GM12864 (cell line): ENCODE measurements at regions not wholly inside any gene's neighbourhood (a gene's known extent, or its start where the extent isn't known, plus 50 kb on each side); places are given as distances from the start of the nearest gene placed in this dataset.
A peak's percentile ranks its signal among the peaks of the same experiment; 100 is the strongest.
"Not testable (repeated sequence)": the region's sequence is repeated elsewhere in the genome, so short reads cannot be mapped to it uniquely, and the experiment has no call there.

ENCODE experiments used
- DNase-seq: peaks from one replicate; pipeline ENCODE4 v3.0.0-alpha.2; 2011; ENCODE audit warnings: low read depth
- H3K4me3 ChIP-seq: 2 replicates; pipeline ENCODE4 v1.5.1; 2011; ENCODE audit warnings: mild to moderate bottlenecking, low read depth, low read length, control low read depth
- TF ChIP-seq, protein P1 (sequence below): IDR thresholded peaks from 2 replicates; pipeline ENCODE4 v1.5.1; 2011; ENCODE audit warnings: low read depth, mild to moderate bottlenecking, moderate library complexity, low read length, control low read depth, inconsistent platforms; ENCODE audit errors: missing control alignments

DNA sequence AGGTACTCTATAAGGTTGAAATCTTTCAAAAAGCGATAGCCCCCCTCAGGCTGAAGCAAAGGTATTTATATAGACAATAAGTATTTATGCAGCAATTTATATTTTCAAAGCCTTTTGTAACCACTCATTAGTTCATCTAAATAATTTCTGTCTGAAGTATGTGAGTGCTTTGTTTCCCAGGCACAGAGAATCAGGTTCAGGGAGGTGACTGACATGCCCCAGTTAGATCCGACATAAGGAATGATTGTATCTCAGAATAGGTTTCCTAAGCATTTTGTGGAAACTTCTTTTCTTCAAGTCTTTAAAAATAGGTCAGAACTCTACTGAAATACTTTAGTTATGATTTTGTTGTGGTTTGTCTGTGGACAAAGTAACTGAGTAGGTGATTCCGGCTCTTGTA is 283.4 kb upstream of the G2E3 start:
- no peak overlapping the region for H3K4me3 ChIP-seq
- no peak for DNase-seq
- TF ChIP-seq, protein P1, sequence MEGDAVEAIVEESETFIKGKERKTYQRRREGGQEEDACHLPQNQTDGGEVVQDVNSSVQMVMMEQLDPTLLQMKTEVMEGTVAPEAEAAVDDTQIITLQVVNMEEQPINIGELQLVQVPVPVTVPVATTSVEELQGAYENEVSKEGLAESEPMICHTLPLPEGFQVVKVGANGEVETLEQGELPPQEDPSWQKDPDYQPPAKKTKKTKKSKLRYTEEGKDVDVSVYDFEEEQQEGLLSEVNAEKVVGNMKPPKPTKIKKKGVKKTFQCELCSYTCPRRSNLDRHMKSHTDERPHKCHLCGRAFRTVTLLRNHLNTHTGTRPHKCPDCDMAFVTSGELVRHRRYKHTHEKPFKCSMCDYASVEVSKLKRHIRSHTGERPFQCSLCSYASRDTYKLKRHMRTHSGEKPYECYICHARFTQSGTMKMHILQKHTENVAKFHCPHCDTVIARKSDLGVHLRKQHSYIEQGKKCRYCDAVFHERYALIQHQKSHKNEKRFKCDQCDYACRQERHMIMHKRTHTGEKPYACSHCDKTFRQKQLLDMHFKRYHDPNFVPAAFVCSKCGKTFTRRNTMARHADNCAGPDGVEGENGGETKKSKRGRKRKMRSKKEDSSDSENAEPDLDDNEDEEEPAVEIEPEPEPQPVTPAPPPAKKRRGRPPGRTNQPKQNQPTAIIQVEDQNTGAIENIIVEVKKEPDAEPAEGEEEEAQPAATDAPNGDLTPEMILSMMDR: no peak

DNA sequence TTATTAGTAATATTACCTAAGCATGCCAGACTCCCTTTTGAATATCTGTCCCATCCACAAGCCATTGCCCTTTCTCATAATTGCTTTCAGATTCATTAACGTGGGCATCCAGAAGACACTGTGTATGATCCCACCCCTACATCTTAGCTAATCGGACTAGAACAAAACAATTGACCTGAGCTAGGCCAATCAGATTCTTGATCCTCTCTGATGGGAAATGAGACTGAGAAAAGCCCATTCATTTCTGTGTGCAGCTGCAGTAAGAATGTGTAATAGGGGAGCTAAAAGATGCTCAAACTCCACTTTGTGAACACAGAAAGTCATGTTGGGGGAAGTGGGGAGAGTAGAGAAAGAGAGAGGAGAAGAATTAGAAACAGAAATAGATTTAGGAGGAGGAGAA is 281.7 kb upstream of the G2E3 start:
- no peak for DNase-seq
- H3K4me3 ChIP-seq: no peak overlapping the region
- TF ChIP-seq, protein P1: no peak

DNA sequence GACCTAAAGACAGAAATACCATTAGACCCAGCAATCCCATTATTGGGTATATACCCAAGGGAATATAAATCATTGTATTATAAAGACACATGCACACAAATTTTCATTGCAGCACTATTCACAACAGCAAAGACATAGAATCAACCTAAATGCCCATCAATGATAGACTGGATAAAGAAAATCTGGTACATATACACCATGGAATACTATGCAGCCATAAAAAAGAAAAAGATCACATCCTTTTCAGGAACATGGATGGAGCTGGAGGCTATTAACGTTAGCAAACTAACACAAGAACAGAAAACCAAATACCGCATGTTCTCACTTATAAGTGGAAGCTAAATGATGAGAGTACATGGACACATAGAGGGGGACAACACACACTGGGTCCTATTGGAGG is 280.1 kb upstream of the G2E3 start:
- not testable (repeated sequence) for DNase-seq, H3K4me3 ChIP-seq

DNA sequence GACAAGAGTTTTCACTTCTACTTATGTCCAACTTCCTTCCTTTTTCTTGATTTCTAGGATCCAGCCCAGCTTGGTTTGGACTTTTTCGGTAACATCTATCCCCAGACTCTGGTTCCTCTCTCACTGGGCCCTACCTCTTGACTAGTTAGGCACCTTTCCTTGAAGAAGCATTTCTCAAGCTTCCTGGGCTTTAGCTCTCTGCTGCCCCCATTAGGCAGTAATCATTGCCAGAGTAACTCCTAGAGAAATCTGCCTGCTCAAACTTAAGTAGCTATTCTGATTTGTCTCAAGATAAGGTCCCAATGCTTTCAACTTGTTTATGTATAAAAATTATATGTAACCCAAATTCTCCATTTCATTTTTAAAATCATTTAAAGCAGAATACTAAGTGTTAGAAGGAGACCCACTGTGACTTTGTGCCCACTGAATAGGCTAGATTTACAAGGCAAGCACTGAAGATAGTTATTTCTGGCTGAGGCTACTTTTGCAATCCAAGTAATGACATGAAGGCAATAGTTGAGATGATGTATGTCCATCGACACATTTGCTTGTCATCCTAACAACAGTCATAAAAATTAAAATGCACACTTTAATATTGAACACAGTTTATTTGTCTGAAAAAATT is 275.0 kb upstream of the G2E3 start:
- no peak overlapping the region for H3K4me3 ChIP-seq
- TF ChIP-seq, protein P1: peak; percentile 81
- no peak for DNase-seq

DNA sequence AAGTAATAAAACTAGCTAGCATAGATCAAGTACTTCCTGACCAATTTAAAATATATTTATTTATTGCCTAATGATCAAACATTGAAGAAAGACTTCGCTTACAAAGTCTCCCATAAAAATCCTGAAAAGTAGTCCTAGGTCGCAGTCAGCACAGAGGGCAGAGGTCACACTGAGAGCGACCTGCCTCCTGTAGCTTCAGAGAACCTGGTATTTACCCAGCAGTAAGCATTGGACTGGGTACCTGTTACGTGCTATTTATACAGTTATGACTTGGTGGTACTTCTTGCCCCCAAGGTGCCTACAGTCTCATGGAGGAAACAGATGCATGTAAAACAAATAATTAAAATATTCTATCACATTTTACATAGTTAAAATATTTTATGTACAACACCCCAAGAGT is 274.1 kb upstream of the G2E3 start:
- DNase-seq: no peak
- TF ChIP-seq, protein P1: no peak
- H3K4me3 ChIP-seq: no peak overlapping the region

DNA sequence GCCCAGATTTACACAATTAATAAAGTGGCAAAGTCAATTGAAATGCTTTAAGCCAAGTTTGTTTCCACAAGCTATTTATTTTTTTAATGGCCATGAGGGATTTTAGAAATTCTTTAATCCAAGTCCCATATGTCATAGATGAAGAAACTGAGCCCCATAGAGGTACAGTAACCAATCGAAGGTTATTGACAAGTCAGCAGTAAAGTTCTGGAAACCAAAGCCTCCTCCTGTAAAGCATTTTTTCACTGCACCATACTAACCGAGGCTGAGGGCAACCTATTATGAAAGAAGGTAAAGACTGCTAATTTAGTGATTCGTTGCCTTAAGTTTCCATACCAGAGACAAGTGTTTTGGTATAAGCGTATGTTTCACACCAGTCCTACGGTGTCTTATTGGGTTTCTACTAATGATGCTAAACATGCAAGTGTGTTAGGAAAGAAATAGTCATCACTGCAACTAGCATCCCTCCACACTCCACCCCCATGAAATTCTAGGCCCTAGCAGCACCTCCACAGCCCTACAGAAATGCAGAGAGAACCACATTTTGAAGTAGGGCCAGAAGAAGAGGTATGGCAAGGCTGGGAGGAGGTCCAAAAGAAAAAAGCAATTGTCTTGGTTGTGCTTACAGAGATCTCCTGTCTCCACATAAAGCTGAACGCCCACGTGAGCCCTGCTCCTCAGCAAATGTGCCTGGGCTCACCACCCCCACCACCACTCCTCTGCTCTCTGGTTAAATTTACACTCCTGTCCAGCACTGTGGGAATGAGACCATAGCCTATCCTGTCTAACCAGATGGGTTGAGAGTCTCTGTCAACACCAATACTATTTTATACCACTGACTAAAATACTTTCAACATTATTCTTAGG is 271.1 kb upstream of the G2E3 start:
- no peak for DNase-seq
- TF ChIP-seq, protein P1: no peak
- no peak overlapping the region for H3K4me3 ChIP-seq

DNA sequence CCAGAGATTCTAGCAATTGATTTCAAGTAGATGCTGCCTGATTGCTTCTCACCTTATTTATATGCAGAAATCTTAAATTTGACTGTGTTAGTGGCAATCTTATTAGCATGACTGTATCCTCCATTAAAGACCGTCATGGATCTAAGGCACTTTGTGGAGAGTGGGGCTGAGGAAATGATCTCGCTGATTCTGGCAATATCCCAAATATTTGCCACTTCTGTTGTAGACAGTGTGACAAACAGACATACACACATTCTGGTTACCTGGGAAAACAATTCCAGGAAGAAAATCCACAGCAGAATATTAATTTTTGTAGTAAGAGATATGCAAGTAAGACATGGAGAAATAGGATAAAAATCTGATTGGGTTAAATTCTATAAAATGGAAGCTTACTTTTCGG is 269.0 kb upstream of the G2E3 start:
- H3K4me3 ChIP-seq: no peak overlapping the region
- no peak for DNase-seq
- TF ChIP-seq, protein P1: no peak
